Muscle of leg (tissue), 3 donors: ENCODE measurements at regions not wholly inside any gene's neighbourhood (a gene's known extent, or its start where the extent isn't known, plus 50 kb on each side); places are given as distances from the start of the nearest gene placed in this dataset.
"Not testable (repeated sequence)": the region's sequence is repeated elsewhere in the genome, so short reads cannot be mapped to it uniquely, and the experiment has no call there.

ENCODE experiments used
- DNase-seq: peaks from one replicate; pipeline ENCODE4 v3.0.0; 2013
- H3K27ac ChIP-seq: one replicate; pipeline ENCODE4 v1.5.1; 2013; ENCODE audit warnings: mild to moderate bottlenecking, low read length, control low read depth
- H3K27me3 ChIP-seq: one replicate; pipeline ENCODE4 v1.6.1; 2013; ENCODE audit warnings: low read length; ENCODE audit not compliant: control insufficient read depth, insufficient read depth
- H3K36me3 ChIP-seq: one replicate; pipeline ENCODE4 v1.6.1; 2013; ENCODE audit warnings: low read length; ENCODE audit not compliant: control insufficient read depth, insufficient read depth
- H3K4me1 ChIP-seq: one replicate; pipeline ENCODE4 v1.6.1; 2013; ENCODE audit warnings: low read length; ENCODE audit not compliant: control insufficient read depth, insufficient read depth
- H3K4me3 ChIP-seq: one replicate; pipeline ENCODE4 v1.5.1; 2013; ENCODE audit warnings: low read length, control low read depth
- H3K9me3 ChIP-seq: replicated peaks from 2 replicates; pipeline ENCODE4 v1.6.1; 2013; ENCODE audit warnings: low read depth, low read length; ENCODE audit not compliant: control insufficient read depth
- WGBS: methylation state at CpG from one replicate; pipeline ENCODE4 v1.1.5; 2013; ENCODE audit warnings: missing lambda C conversion rate; ENCODE audit not compliant: insufficient coverage; 5-methylcytosine and 5-hydroxymethylcytosine counted together

DNA sequence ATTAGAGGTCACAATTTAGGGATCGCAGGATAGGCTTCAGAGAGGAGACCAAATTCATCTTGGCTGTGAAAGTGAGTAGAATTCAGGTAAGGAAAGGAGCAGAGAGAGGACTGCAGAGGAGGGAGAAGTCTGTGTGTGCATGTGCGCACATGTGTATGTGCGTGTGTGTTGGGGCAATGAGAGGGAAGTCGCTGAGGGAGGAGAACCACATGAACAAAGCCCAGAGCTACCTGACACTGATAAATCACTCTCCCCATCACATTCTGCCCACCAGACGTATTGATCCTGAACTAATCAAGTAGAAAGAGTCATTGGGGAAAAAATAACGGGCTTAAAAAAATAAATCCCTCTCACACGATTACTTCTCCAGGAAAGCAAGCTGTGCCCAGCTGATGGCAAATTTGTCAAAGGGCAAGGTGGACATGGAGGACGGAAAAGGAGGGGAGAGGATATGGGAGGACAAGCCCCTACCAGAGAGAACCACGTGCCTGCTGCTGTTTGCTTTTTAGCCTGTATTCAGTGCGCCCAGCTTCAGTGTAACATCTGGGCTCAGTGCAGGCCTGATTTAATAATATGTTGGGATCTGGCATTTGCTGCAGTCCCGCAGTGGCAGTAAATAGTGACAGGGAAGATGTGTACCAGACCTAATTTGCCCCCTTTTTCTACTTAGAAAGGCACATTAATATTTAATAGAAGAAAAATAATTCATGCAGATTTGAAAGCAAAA lies 307.5 kb downstream of the C1D start:
- Histone ChIP-seq H3K36me3 (no peaks in the 10 kb centered on the region), H3K9me3 (no peaks in the 10 kb centered on the region), H3K4me1 (no peaks in the 10 kb centered on the region), H3K27me3 (no peaks in the 10 kb centered on the region), H3K4me3 (no peak overlapping the region), H3K27ac (no peak overlapping the region)
- 73% methylated on average over 3 of the region's 11 CpGs for WGBS
- no peak for DNase-seq

DNA sequence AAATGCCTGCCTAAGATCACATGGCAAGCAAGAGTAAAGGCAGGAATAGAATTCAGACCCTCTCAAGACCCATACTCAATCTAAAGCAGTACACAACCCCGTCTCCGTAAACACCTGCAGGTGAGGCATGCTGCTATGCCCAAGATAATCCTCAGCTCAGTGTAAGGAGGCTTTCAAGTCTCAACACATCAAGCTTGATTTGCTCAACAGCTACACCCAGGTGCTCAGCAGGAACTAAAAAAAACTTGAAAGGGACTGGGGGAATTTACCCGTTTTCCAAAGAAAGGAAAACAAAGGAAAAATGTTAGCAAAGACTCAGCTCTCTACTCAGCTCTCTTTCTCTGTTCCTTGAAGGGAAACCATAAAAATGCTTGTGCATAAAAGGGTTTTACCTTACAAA lies 301.8 kb downstream of the C1D start:
- no CpG with 5 or more reads among the region's 3 CpGs for WGBS
- H3K9me3 ChIP-seq, result peaks cover 2% of the 10 kb centered on the region
- no peak for DNase-seq
- H3K4me1 ChIP-seq, result no peaks in the 10 kb centered on the region
- no peaks in the 10 kb centered on the region for H3K27me3 ChIP-seq
- H3K27ac ChIP-seq, result no peak overlapping the region
- no peaks in the 10 kb centered on the region for H3K36me3 ChIP-seq
- no peak overlapping the region for H3K4me3 ChIP-seq

DNA sequence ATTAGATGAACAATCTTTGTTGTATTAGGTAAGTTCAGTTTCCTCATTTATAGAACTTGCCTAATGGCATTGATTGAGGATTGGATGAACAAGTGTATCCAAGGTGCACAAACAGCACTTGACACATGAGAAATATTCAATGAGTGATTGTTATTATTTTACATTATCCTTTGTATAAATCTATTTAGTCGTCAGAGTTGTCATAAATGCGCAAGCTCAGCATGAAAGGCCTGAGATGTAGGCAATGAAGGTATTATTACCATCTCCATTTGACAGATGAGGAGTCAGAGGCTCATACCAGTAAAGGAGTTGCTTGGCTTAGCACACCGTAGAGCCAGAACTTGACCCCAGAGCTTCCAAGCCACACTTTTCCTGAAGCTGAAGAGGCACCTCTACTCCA lies 291.4 kb downstream of the C1D start:
- H3K4me1 ChIP-seq, result peaks cover 2% of the 10 kb centered on the region

DNA sequence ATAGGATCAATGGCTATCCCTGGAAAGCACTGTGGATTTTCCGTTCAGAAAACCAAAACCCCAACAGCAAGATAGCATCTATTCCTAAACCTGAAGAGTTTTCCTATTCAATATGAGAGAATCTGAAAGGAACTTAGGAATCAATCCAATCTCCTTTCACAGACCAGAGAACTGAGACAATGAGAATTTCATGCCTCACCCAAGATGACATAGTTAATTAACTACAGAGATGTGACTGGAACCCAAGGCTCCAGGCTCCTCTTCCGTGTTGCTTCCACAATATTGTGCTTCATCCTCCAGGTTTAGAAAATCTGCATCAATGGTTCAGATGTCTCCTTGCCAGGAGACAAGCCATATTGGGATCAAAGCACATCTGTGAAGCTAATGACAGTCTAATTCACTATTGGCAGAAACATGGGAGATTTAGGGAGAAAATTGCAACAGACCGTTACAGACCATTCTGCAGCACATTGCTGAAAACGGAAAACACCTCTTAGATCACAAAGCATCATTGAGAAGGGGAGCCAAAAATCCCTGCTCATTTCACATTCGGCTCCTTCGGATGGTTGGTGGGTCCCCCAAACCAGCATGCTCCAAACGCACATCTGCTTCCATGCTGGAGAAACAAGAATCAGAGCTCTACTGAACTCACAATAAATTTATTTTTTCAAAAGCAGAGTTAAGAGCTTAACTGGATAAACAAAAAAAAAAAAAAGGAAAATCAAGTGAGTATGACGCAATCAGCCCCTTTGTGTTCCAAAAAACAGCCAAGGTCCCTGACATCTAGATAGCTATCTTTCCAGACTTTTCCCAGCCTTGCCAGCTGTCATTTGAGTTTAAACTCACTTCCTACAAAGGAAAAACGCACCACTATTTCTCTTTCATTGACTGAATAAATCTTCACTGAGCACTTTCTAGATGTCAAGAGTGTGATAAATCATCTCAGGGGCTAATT lies 290.3 kb downstream of the C1D start:
- peaks cover 2% of the 10 kb centered on the region for H3K4me1 ChIP-seq
- no peak overlapping the region for H3K27ac ChIP-seq
- H3K36me3 ChIP-seq, result no peaks in the 10 kb centered on the region
- H3K9me3 ChIP-seq, result no peaks in the 10 kb centered on the region
- no peaks in the 10 kb centered on the region for H3K27me3 ChIP-seq
- whole genome bisulfite sequencing, result no CpG with 5 or more reads among the region's 9 CpGs
- DNase-seq, result peak; percentile 41
- H3K4me3 ChIP-seq, result no peak overlapping the region

More for the DNA sequence above, 291.4 kb downstream of the C1D start:
- H3K27me3 ChIP-seq, result no peaks in the 10 kb centered on the region
- no peaks in the 10 kb centered on the region for H3K36me3 ChIP-seq
- no peak overlapping the region for H3K27ac ChIP-seq
- H3K4me3 ChIP-seq, result no peak overlapping the region
- no peaks in the 10 kb centered on the region for H3K9me3 ChIP-seq
- DNase-seq, result no peak
- 89% methylated on average over 1 of the region's 3 CpGs for WGBS

DNA sequence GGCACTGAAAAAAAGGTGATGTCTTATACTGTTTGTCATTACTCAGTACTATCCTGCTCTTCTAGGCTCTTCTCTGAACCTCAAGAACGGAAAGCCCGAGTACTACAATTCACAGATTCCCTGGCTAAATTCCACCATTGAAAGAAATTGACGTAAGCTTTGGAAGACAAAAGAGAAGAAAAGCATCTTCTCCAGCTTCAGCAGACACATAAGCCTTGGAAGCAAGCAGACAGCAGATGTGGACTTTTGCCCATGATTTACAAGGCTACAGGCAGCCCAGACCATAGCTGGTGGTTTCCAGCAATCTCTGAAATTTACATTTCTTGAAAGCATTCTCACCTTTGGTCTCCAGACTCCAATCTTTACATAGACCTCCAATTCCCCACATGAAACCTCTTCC lies 289.0 kb downstream of the C1D start:
- no peak overlapping the region for H3K4me3 ChIP-seq
- no peak overlapping the region for H3K27ac ChIP-seq
- no peaks in the 10 kb centered on the region for H3K27me3 ChIP-seq
- peak; percentile 77 for DNase-seq
- 50% methylated on average over 3 of the region's 3 CpGs for WGBS
- H3K9me3 ChIP-seq, result no peaks in the 10 kb centered on the region
- no peaks in the 10 kb centered on the region for H3K36me3 ChIP-seq
- H3K4me1 ChIP-seq, result peaks cover 2% of the 10 kb centered on the region

DNA sequence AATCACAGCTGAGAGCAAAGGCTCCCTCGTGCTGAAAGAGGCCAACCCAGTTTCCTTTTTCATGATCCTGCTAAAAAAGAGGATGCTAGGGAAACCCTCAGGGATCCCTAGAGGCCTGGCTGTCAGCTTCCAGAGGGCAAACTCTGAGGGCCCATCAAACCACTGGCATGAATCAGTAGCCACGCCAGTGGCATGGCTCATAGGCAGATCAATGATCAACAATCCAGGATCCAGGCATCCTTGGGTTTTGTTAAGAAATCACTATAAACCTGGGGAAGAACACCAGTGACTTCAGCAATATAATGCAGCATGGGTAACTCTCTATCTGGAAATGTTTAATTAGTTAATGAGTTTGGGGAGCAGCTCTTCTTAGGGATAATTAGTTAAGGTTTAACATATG lies 286.5 kb downstream of the C1D start:
- Histone ChIP-seq H3K4me1 (peaks cover 2% of the 10 kb centered on the region), H3K9me3 (no peaks in the 10 kb centered on the region), H3K27ac (no peak overlapping the region), H3K36me3 (no peaks in the 10 kb centered on the region), H3K4me3 (no peak overlapping the region), H3K27me3 (no peaks in the 10 kb centered on the region)
- no peak for DNase-seq
- 80% methylated on average over 1 of the region's 2 CpGs for whole genome bisulfite sequencing

DNA sequence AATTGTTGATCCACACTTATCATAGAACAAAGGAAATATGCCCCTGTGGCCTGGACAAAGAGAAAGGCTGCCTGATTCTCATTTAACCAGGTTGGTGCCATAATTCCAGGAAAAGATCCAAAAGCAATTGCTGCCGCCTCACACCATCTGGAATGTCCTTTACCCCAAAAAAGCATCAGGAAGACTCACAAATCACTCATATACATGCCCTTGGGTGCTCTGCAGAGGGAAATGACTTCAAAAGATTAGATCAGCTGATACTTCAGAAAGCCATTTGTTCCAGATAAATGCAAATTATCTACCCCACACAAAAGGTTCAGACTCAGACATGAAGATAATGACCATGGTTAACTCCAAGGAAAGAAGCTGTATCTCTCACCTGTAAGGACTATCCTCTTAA lies 285.8 kb downstream of the C1D start:
- H3K27me3 ChIP-seq, result no peaks in the 10 kb centered on the region
- no peaks in the 10 kb centered on the region for H3K9me3 ChIP-seq
- 67% methylated on average over 1 of the region's 1 CpG for WGBS
- peaks cover 2% of the 10 kb centered on the region for H3K4me1 ChIP-seq
- H3K27ac ChIP-seq, result no peak overlapping the region
- no peak overlapping the region for H3K4me3 ChIP-seq
- DNase-seq, result no peak
- no peaks in the 10 kb centered on the region for H3K36me3 ChIP-seq

DNA sequence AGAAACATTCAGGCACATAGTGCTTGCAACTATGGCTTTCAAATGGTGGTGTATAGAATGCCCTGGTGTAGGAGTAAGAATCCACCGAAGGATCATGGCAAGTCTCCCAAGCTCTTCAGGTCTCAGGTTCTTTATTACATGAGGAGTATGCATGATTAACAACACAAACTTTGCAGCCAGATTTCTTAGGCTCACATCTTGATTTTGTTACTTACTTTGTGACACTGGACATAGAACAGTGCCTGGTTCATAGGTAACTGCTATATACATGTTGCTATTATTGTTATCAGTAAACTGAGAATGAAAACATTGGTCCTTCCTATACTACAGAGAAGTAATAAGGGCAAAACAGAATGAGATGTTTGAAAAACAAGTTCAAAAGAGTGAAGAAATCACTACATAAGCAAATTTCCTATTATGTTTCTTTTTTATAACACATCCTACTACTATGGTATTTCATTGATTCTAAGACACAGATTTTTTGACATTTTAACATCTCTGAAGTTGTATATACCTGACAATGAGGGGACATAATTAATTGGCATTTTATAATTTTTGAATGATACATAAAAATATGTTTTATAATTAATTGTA lies 284.9 kb downstream of the C1D start:
- Histone ChIP-seq H3K4me1 (no peaks in the 10 kb centered on the region), H3K27me3 (no peaks in the 10 kb centered on the region), H3K27ac (no peak overlapping the region), H3K4me3 (no peak overlapping the region), H3K9me3 (no peaks in the 10 kb centered on the region), H3K36me3 (no peaks in the 10 kb centered on the region)
- 60% methylated on average over 1 of the region's 1 CpG for WGBS
- DNase-seq, result no peak

DNA sequence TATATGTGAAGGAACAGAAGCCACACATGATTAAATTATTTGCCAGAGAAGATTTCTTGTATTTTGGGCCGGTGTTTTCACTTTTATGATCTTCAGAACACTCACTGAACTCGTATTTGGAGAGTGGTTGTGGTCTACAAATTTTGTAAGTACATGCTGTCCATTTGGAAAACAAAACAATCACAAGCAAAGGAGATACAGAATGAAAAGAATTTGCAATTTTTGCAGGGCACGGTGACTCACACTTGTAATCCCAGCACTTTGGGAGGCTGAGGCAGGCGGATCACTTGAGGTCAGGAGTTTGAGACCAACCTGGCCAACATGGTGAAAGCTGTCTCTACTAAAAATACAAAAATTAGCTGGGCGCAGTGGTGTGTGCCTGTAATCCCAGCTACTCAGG lies 282.0 kb downstream of the C1D start:
- not testable (repeated sequence) for H3K27ac ChIP-seq, H3K36me3 ChIP-seq, DNase-seq, H3K4me3 ChIP-seq, H3K9me3 ChIP-seq, H3K4me1 ChIP-seq, H3K27me3 ChIP-seq
- 93% methylated on average over 2 of the region's 5 CpGs for WGBS

DNA sequence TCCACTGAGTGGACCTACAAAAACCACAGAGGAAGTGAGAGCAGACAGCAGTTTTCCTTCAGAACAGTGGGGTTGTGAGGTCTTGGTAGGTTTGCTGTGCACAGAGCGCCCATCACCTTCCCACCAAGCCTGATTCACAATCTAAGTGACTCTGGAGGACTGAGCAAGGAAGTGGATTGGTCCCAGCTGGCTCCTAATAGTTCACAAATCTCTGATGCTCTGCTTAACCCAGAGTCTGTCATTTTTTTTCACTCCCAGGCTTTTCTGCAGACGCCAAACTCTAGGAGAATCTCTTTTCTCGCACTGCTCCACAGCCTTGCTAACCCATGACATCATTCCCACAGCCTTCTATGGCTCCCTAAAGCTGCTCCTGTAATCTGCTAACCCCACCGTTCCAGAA lies 280.4 kb downstream of the C1D start:
- no peaks in the 10 kb centered on the region for H3K9me3 ChIP-seq
- WGBS, result 40% methylated on average over 2 of the region's 4 CpGs
- no peak overlapping the region for H3K27ac ChIP-seq
- H3K27me3 ChIP-seq, result peaks cover 3% of the 10 kb centered on the region
- no peaks in the 10 kb centered on the region for H3K36me3 ChIP-seq
- DNase-seq, result peak; percentile 16
- H3K4me1 ChIP-seq, result no peaks in the 10 kb centered on the region
- H3K4me3 ChIP-seq, result no peak overlapping the region
